HG03139 (cell line): ENCODE measurements at regions not wholly inside any gene's neighbourhood (a gene's known extent, or its start where the extent isn't known, plus 50 kb on each side); places are given as distances from the start of the nearest gene placed in this dataset.
"Not testable (repeated sequence)": the region's sequence is repeated elsewhere in the genome, so short reads cannot be mapped to it uniquely, and the experiment has no call there.

Experiments
- ATAC-seq: cut with Tn5 transposase; IDR thresholded peaks from one replicate; pipeline ENCODE4 v1.9.1; 2021; ENCODE audit not compliant: unreplicated experiment

DNA sequence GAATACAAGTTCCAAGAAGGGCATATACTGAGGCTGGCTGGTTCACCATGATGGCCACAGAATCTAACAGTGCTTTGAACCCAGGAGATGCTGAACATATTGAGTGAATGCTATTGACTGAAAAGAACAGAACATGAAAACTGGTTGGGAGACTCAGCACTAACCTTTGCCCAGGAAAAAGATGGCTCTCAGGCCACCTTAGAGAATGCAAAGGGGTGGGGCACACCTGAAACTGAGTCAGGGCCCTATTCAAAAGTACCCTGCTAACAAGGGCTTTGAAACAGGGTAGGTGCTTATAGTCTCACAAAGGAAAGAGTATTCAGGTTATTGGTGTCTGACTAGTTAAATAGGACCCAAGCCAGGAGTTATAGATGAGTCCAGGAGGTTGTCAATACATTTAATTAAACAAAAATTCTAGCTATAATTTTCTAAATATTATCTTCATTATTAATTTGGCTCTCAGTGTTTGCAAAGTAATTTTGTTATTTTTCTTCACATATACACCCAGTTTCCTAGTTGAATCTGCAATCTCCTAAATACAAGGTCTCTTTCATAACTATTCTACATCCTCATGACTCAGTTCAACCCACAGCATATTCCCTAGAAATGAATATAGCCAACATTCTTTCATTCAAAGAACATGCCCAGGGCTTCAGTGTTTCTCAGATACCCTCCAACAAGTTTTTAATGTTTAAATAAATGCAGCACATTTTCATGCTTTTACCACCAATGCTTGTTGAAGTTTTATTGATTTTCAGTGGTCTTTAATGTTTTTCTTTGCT lies 144.2 kb upstream of the RAPGEF2 start:
- no peak for ATAC-seq

DNA sequence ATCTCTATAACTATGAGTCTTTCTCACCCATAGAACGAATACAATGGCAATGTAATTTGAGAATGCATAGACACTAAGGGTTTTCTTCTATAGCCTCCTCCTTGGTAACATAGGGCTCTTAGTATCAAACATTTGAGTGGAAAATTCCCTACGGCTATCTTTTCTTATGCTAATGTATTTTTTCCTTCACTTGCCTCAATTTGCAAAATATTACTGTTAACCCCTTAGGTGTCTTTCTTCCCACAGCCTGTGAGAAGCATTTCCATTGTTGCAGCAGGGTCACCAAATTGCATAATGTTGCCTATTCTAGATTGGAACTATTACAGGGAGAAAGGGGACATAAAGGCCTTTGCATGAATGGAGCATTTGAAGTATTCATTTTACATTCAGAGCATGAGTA lies 140.5 kb upstream of the RAPGEF2 start:
- ATAC-seq, result no peak

DNA sequence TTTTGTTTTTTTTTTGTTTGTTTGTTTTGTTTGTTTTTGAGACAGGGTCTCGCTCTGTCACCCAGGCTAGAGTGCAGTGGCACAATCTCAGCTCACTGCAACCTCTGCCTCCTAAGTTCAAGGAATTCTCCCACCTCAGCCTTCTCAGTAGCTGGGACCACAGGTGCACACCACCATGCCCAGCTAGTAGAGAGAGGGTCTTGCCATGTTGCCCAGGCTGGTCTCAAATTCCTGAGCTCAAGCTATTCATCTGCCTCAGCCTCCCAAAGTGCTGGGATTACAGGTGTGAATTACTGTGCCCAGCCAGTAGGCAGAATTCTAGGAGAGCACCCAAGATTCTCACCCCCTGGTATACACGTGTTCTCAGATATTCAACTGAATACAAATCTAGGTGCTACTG lies 139.6 kb upstream of the RAPGEF2 start:
- ATAC-seq, result not testable (repeated sequence)

- no peak for ATAC-seq
Measured at GRCh38 chr4:158964114-158964727, 138.7 kb upstream of the RAPGEF2 start.

DNA sequence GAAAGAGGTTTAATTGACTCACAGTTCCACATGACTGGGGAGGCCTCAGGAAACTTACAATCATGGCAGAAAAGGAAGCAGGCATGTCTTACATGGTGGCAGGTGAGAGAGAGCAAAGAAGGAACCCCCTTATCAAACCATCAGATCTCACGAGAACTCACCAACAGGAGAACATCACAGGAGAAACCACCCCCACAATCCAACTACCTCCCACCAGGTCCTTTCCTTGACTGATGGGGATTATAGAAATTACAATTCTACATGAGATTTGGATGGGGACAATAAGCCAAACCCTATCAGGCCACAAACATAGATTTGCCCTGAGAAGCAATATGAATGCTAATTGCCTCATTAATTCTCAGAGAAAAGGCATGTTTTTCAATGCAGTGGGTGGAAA lies 138.2 kb upstream of the RAPGEF2 start:
- ATAC-seq, result no peak

- no peak for ATAC-seq
Measured at GRCh38 chr4:158965226-158965625, 137.7 kb upstream of the RAPGEF2 start.

- no peak for ATAC-seq
Measured at GRCh38 chr4:158966091-158966490, 136.8 kb upstream of the RAPGEF2 start.

DNA sequence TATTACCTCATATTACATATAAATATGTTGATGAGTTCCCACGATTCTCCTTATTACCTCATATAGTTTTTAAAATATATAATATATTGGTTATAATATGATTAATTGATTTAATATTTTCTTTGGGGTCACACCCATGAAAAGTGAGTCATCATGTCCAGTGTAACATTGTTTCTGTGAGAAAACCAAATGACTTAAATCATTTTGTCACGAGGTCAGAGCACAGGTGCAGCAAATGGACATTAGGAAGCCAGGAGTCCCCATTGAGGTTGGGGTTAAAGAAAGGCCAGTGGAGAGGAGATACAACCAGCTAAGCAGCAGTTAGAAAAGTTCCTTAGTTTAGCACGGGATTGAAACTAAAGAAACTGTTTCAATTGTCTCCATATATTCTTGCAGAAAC lies 133.9 kb upstream of the RAPGEF2 start:
- ATAC-seq, result no peak

- ATAC-seq, result no peak
Measured at GRCh38 chr4:158970812-158971211, 132.1 kb upstream of the RAPGEF2 start.

GRCh38 chr4:158974438-158974837 lies 128.4 kb upstream of the RAPGEF2 start:
- ATAC-seq, result not testable (repeated sequence)

DNA sequence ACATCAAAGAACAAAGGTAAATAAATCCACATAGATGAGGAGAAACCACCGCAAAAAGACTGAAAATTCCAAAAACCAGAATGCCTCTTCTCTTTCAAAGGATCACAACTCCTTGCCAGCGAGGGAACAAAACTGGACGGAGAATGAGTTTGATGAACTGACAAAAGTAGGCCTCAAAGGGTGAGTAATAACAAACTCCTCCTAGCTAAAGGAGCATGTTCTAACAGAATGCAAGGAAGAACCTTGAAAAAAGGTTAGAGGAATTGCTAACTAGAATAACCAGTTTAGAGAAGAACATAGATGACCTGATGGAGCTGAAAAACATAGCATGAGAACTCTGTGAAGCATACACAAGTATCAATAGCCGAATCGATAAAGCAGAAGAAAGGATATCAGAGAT lies 122.2 kb upstream of the RAPGEF2 start:
- not testable (repeated sequence) for ATAC-seq

DNA sequence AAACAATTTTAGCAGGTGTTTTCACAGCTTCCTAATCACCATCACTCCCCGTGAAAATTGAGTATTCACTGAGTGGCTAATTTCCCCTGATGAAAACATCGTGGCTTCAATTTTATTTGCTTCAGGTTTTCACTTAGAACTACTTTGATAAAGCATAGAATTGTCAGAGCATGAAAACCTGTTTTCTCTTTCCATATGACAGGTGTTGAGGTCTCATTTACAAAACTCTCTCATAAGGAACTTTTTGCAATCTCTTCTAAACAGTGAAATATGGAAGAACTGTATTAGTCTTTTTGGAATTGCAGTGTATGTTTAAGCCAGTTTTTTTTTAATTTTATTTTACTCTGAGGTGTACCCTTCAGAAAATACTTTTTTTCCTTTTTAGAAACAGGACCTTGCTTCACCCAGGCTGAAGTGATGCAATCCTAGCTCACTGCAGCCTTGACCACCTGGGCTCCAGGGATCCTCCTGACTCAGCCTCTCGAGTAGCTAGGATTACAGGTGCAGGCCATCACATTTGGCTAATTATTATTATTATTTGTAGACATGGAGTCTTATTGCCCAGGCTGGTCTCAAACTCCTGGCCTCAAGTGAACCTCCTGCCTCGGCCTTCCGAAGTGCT lies 111.2 kb upstream of the RAPGEF2 start:
- ATAC-seq, result no peak

DNA sequence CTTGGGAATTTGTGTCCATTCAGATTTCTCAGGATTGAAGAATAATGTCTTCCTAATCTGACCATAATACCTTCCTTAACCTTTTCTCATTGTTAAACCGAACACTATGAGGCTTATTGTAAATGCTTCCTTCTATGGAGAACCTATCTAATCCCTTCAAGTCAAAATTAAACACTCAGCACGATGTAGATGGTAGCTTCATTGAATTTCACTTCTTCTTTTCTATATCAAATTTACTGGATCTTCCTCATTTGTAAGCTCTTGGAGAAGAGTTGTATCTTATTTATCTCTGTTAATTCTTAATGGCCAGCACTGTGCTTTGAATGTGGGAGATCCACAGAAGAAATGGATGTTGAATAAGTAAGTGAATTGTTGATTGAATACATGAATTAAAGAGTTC lies 109.0 kb upstream of the RAPGEF2 start:
- ATAC-seq, result no peak

DNA sequence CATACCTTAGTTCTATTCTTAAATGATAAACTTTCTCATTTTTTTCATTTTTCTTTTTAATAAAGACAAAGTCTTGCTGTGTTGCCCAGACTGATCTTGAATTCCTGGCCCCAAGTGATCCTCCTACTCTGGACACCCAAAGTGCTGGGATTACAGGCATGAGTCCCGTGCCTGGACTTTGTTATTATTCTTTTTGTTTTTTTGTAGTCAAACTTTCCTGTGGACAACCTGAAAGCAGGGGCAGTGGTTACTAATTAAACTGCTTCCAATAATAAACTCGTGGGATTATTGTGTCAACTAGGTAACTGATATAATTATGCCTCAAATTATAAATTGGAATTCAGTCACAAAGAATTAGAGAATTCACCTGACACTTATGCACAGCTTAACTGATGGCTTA lies 107.8 kb upstream of the RAPGEF2 start:
- ATAC-seq, result no peak

- no peak for ATAC-seq
Measured at GRCh38 chr4:158995965-158996364, 106.9 kb upstream of the RAPGEF2 start.

DNA sequence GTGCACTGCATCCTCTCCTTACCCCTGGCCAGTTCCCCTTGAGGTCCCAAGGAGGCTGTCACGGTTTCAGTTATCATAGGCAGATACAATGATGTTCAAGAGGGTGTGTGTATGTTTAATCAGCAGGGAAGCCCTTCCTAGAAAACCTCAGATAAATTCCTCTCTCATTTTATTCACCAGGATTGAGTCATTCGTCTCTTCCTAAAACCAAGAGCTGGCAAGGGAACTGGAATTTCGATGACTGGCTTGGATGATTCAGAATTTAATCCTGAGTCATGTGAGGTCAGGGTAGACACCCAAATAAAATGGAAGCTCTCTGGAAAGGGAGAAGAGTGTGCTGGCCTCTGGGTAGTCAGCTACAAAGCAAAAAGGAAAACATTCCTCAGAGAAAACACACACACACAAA lies 106.2 kb upstream of the RAPGEF2 start:
- ATAC-seq, result no peak

DNA sequence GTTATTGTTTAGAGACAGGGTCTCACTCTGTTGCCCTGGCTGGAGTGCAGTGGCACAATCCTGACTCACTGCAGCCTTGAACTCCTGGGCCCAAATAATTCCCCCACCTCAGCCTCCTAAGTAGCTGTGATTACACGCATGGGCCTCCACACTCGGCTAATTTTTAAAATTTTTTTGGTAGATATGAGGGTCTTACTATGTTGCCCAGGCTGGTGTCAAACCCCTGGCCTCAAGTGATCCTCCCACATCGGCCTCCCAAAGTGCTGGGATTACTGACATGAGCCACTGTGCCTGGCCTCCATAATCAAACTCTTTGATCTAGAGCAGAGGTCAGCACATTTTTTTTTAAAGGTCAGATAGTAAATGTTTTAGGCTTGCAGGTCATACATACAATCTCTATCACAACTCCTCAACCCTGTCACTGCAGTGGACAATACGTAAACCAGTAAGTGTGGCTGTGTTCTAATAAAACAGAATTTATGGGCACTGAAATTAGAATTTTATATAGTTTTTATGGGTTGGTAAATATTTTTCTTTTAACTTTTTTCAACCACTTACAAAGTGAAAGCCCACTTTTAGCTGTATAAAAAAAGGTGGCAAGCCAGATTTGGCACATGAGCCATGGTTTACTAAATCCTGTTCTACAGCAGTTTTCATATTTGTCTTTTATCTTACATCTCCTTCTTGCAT lies 105.1 kb upstream of the RAPGEF2 start:
- no peak for ATAC-seq

GRCh38 chr4:158998624-158999023 lies 104.3 kb upstream of the RAPGEF2 start:
- ATAC-seq, result no peak

DNA sequence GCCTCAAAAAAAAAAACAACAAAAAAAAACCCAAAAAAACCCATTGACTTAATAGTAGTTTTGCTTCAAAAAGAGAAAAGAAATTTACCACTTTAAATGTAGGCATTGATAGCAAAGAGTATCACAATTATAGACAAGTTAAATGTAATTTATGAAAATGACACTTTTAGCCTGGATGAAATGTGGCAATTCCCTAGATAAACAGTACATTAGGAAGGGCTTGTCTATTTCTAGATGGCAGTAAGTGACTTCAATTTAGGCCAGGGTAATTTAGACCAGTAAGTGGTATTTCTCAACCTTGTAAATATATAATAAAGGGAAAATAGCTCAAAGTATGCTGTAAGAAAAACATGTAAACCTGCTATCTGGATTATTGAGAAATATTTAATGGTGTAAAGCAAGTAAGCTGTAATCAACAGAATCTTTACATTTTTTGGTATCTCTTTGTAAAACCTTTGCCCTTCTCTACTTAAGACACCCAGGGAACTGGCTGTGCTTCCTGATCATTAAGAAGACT lies 103.7 kb upstream of the RAPGEF2 start:
- no peak for ATAC-seq

GRCh38 chr4:158999849-159000248 lies 103.0 kb upstream of the RAPGEF2 start:
- no peak for ATAC-seq

DNA sequence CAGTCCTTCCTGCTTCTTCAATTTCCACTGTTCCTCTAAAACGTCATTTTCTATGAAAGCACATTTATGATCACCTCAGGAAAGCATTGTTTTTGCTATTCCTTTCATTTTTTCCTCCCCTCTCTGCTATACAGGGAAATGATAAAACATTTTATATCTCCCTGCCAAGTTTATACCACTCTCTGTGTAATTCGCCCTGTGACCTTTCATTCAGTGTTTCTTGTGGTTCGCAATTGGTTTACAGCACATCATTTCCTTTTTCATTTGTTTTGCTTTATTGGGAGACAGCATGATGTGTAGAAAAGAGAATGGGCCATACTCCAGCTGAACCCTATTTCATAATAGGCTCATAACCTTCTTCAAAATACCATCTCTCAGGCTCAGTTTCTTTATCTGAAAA lies 99.9 kb upstream of the RAPGEF2 start:
- no peak for ATAC-seq
